H1 (cell line): ENCODE measurements at regions not wholly inside any gene's neighbourhood (a gene's known extent, or its start where the extent isn't known, plus 50 kb on each side); places are given as distances from the start of the nearest gene placed in this dataset.

Experiments
- BCL11A ChIP-seq, 2 experiments: IDR thresholded peaks; one replicate each; pipeline ENCODE4 v1.6.1; 2011; ENCODE audit warnings: low read depth in 2 of 2, low read length in 2 of 2, mild to moderate bottlenecking in 2 of 2
- EGR1 ChIP-seq: IDR thresholded peaks from 2 replicates; pipeline ENCODE4 v1.6.1; 2011; ENCODE audit warnings: low read depth, low read length, borderline replicate concordance
- JUND ChIP-seq: IDR thresholded peaks from 2 replicates; pipeline ENCODE4 v1.6.1; 2011; ENCODE audit warnings: mild to moderate bottlenecking, improper control_type of control experiment, low read length
- MAX ChIP-seq: IDR thresholded peaks from 2 replicates; pipeline ENCODE4 v1.6.1; 2012; ENCODE audit warnings: inconsistent platforms
- POU5F1 ChIP-seq: IDR thresholded peaks from 2 replicates; pipeline ENCODE4 v1.6.1; 2011; ENCODE audit warnings: low read depth, mild to moderate bottlenecking, low read length, moderate library complexity
- RFX5 ChIP-seq: IDR thresholded peaks from 2 replicates; pipeline ENCODE4 v1.6.1; 2011; ENCODE audit warnings: low read depth, low read length, improper control_type of control experiment, borderline replicate concordance
- SIN3A ChIP-seq, 2 experiments: IDR thresholded peaks in 1 of 2; conservative IDR thresholded peaks in 1 of 2; 2 replicates each; pipeline ENCODE4 v1.6.1; 2011 to 2012; ENCODE audit warnings: low read length in 2 of 2, improper control_type of control experiment in 1 of 2, low read depth in 1 of 2, mild to moderate bottlenecking in 1 of 2
- SIX5 ChIP-seq: IDR thresholded peaks from 2 replicates; pipeline ENCODE4 v1.6.1; 2011; ENCODE audit warnings: mild to moderate bottlenecking, low read depth, low read length
- SP2 ChIP-seq: IDR thresholded peaks from 2 replicates; pipeline ENCODE4 v1.6.1; 2012; ENCODE audit warnings: mild to moderate bottlenecking, low read length, inconsistent platforms
- SUZ12 ChIP-seq: fragments of 200-600 bp; sonication (generic); IDR thresholded peaks from 2 replicates; pipeline ENCODE4 v1.6.1; 2012; ENCODE audit warnings: mild to moderate bottlenecking, inconsistent platforms, low read length, moderate library complexity, mixed read lengths
- TAF7 ChIP-seq: optimal IDR thresholded peaks from 2 replicates; pipeline ENCODE3; 2011; ENCODE audit warnings: low read depth, mild to moderate bottlenecking, inconsistent platforms, low read length, moderate library complexity, borderline replicate concordance
- TBP ChIP-seq: IDR thresholded peaks from 2 replicates; pipeline ENCODE4 v1.6.1; 2011; ENCODE audit warnings: low read depth, low read length, improper control_type of control experiment
- TF ChIP-seq, protein P1 (sequence below): fragments of 300-600 bp; sonication (generic); IDR thresholded peaks from 2 replicates; pipeline ENCODE4 v1.7.1; 2012; ENCODE audit warnings: low read length, moderate library complexity, mild to moderate bottlenecking, inconsistent platforms; ENCODE audit not compliant: insufficient replicate concordance

DNA sequence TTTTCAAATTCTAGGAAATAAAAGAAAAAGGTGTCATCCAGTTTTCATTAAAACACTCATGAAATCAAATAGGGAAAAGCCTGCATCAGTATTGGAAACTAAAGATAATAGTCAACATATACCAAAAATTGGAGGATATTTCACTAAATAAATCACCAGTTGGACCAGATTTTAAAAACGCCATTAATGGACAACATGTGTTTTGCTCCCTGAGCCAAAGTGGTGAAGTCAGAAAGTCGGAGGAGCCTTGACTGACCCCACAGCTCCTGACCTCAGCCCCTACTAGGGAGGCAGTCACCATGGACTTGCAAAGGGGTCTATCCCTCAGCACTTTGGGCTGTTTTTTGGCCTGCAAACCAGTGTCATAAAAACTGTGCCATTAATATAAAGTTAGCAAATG, 98.3 kb upstream of the SEC61G start (continued):
- TF ChIP-seq, protein P1, sequence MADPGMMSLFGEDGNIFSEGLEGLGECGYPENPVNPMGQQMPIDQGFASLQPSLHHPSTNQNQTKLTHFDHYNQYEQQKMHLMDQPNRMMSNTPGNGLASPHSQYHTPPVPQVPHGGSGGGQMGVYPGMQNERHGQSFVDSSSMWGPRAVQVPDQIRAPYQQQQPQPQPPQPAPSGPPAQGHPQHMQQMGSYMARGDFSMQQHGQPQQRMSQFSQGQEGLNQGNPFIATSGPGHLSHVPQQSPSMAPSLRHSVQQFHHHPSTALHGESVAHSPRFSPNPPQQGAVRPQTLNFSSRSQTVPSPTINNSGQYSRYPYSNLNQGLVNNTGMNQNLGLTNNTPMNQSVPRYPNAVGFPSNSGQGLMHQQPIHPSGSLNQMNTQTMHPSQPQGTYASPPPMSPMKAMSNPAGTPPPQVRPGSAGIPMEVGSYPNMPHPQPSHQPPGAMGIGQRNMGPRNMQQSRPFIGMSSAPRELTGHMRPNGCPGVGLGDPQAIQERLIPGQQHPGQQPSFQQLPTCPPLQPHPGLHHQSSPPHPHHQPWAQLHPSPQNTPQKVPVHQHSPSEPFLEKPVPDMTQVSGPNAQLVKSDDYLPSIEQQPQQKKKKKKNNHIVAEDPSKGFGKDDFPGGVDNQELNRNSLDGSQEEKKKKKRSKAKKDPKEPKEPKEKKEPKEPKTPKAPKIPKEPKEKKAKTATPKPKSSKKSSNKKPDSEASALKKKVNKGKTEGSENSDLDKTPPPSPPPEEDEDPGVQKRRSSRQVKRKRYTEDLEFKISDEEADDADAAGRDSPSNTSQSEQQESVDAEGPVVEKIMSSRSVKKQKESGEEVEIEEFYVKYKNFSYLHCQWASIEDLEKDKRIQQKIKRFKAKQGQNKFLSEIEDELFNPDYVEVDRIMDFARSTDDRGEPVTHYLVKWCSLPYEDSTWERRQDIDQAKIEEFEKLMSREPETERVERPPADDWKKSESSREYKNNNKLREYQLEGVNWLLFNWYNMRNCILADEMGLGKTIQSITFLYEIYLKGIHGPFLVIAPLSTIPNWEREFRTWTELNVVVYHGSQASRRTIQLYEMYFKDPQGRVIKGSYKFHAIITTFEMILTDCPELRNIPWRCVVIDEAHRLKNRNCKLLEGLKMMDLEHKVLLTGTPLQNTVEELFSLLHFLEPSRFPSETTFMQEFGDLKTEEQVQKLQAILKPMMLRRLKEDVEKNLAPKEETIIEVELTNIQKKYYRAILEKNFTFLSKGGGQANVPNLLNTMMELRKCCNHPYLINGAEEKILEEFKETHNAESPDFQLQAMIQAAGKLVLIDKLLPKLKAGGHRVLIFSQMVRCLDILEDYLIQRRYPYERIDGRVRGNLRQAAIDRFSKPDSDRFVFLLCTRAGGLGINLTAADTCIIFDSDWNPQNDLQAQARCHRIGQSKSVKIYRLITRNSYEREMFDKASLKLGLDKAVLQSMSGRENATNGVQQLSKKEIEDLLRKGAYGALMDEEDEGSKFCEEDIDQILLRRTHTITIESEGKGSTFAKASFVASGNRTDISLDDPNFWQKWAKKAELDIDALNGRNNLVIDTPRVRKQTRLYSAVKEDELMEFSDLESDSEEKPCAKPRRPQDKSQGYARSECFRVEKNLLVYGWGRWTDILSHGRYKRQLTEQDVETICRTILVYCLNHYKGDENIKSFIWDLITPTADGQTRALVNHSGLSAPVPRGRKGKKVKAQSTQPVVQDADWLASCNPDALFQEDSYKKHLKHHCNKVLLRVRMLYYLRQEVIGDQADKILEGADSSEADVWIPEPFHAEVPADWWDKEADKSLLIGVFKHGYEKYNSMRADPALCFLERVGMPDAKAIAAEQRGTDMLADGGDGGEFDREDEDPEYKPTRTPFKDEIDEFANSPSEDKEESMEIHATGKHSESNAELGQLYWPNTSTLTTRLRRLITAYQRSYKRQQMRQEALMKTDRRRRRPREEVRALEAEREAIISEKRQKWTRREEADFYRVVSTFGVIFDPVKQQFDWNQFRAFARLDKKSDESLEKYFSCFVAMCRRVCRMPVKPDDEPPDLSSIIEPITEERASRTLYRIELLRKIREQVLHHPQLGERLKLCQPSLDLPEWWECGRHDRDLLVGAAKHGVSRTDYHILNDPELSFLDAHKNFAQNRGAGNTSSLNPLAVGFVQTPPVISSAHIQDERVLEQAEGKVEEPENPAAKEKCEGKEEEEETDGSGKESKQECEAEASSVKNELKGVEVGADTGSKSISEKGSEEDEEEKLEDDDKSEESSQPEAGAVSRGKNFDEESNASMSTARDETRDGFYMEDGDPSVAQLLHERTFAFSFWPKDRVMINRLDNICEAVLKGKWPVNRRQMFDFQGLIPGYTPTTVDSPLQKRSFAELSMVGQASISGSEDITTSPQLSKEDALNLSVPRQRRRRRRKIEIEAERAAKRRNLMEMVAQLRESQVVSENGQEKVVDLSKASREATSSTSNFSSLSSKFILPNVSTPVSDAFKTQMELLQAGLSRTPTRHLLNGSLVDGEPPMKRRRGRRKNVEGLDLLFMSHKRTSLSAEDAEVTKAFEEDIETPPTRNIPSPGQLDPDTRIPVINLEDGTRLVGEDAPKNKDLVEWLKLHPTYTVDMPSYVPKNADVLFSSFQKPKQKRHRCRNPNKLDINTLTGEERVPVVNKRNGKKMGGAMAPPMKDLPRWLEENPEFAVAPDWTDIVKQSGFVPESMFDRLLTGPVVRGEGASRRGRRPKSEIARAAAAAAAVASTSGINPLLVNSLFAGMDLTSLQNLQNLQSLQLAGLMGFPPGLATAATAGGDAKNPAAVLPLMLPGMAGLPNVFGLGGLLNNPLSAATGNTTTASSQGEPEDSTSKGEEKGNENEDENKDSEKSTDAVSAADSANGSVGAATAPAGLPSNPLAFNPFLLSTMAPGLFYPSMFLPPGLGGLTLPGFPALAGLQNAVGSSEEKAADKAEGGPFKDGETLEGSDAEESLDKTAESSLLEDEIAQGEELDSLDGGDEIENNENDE = no peak
- TF ChIP-seq POU5F1 (no peak), BCL11A (IDR thresholded peaks at IDR 0.05; ENCODE audit: low read depth in 2 of 2, low read length in 2 of 2) (no peak), TBP (no peak), SUZ12 (no peak), SP2 (no peak), EGR1 (no peak), MAX (no peak), SIN3A (conservative IDR thresholded peaks at IDR 0.05 in 1 of 2, IDR thresholded peaks at IDR 0.05 in 1 of 2; ENCODE audit: low read depth in 1 of 2, low read length in 2 of 2) (no peak), TAF7 (no peak), SIX5 (no peak), JUND (no peak), RFX5 (no peak)
